HCT116 (cell line): ENCODE measurements at regions not wholly inside any gene's neighbourhood (a gene's known extent, or its start where the extent isn't known, plus 50 kb on each side); places are given as distances from the start of the nearest gene placed in this dataset.

ENCODE experiments used
- ATAC-seq: fragments of 200-7000 bp; cut with Tn5 transposase; 2 replicates; pipeline ENCODE4 v1.9.1; 2020; ENCODE audit warnings: mild to moderate bottlenecking, moderate library complexity
- BruUV-seq: library from RNA; stranded (reverse); fragments of 400-500 nt; replicated peaks from 2 replicates; lab custom pipeline; 2021; lab: Mats Ljungman, UMichigan
- CTCF ChIA-PET: fragments of 300-600 bp; sonication (Branson Sonifier 250); formaldehyde crosslinking; loops from one replicate; lab custom pipeline; 2021; ENCODE audit warnings: antibody characterized with exemption; lab: Charles Lee
- POLR2A ChIA-PET: fragments of 300-600, 350-600 bp; sonication (Branson Sonifier 250); formaldehyde crosslinking; loops from one replicate; lab custom pipeline; 2021; ENCODE audit warnings: antibody characterized with exemption; lab: Charles Lee
- RAD21 ChIA-PET, 2 experiments: fragments of 300-600 bp; sonication (Branson Sonifier 250); formaldehyde crosslinking; loops; one replicate each; lab custom pipeline; 2023; ENCODE audit warnings: low total read pairs in 2 of 2; ENCODE audit not compliant: uncharacterized antibody in 2 of 2, unreplicated experiment in 2 of 2, low non-redundant PET in 1 of 2; lab: Charles Lee
- DNase-seq: peaks from one replicate; pipeline ENCODE4 v3.0.0-alpha.2; 2010; ENCODE audit warnings: low read depth, low spot score
- H2AFZ ChIP-seq: fragments of 200-600 bp; shearing (Covaris generic), sonication (generic); 2 replicates; pipeline ENCODE4 v1.6.1; 2017; ENCODE audit warnings: low read depth, mixed run types, mixed read lengths, antibody characterized with exemption, low read length; ENCODE audit not compliant: poor library complexity, severe bottlenecking
- H3K27ac ChIP-seq: 2 replicates; pipeline ENCODE4 v1.5.1; 2012; ENCODE audit warnings: low read depth, low read length
- H3K27me3 ChIP-seq: fragments of 200-600 bp; sonication (generic); 2 replicates; pipeline ENCODE4 v1.6.1; 2016; ENCODE audit warnings: mixed run types, low read length, mixed read lengths; ENCODE audit not compliant: insufficient read depth
- H3K36me3 ChIP-seq, 2 experiments: fragments of 200-500 bp in 1 of 2; fragments of 200-600 bp in 1 of 2; sonication (Bioruptor generic) in 1 of 2; sonication (generic) in 1 of 2; 2 replicates each; pipeline versions ENCODE4 v1.5.1 to v1.6.1; 2014 to 2016; ENCODE audit warnings: low read length in 2 of 2, inconsistent platforms in 1 of 2, mixed read lengths in 1 of 2, mixed run types in 1 of 2; ENCODE audit not compliant: insufficient read depth in 2 of 2, control insufficient read depth in 1 of 2
- H3K4me1 ChIP-seq, 2 experiments: fragments of 200-600 bp in 1 of 2; sonication (generic) in 1 of 2; 2 replicates each; pipeline versions ENCODE4 v1.5.1 to v1.6.1; 2012 to 2017; ENCODE audit warnings: low read length in 2 of 2, inconsistent platforms in 1 of 2, mild to moderate bottlenecking in 1 of 2, mixed read lengths in 1 of 2, mixed run types in 1 of 2, moderate library complexity in 1 of 2; ENCODE audit not compliant: insufficient read depth in 2 of 2, control insufficient read depth in 1 of 2
- H3K4me2 ChIP-seq: fragments of 200-600 bp; sonication (generic); 2 replicates; pipeline ENCODE4 v1.6.1; 2017; ENCODE audit warnings: mixed run types, low read length, mixed read lengths
- H3K4me3 ChIP-seq, 2 experiments: fragments of 200-600 bp in 1 of 2; sonication (generic) in 1 of 2; replicated peaks in 1 of 2; 2 replicates each; pipeline ENCODE4 v1.5.1; 2011 to 2016; ENCODE audit warnings: low read length in 2 of 2, control low read depth in 1 of 2, low read depth in 1 of 2, mild to moderate bottlenecking in 1 of 2, mixed read lengths in 1 of 2, mixed run types in 1 of 2
- H3K79me2 ChIP-seq: fragments of 200-600 bp; sonication (generic); 2 replicates; pipeline ENCODE4 v1.6.1; 2017; ENCODE audit warnings: mild to moderate bottlenecking, mixed run types, low read length, moderate library complexity, mixed read lengths; ENCODE audit not compliant: insufficient read depth
- H3K9ac ChIP-seq: fragments of 200-600 bp; sonication (generic); 2 replicates; pipeline ENCODE4 v1.6.1; 2016; ENCODE audit warnings: low read length, mixed read lengths
- H3K9me2 ChIP-seq: fragments of 200-600 bp; sonication (generic), shearing (Covaris generic); 2 replicates; pipeline ENCODE4 v1.6.1; 2017; ENCODE audit warnings: mixed run types, mild to moderate bottlenecking, moderate library complexity; ENCODE audit not compliant: insufficient read depth
- H3K9me3 ChIP-seq, 2 experiments: fragments of 200-500 bp in 1 of 2; fragments of 200-600 bp in 1 of 2; sonication (Bioruptor generic) in 1 of 2; sonication (generic) in 1 of 2; 2 replicates each; pipeline ENCODE4 v1.6.1; 2014 to 2017; ENCODE audit warnings: low read length in 2 of 2, mixed read lengths in 2 of 2, inconsistent platforms in 1 of 2, low read depth in 1 of 2, mild to moderate bottlenecking in 1 of 2, mixed run types in 1 of 2, moderate library complexity in 1 of 2; ENCODE audit not compliant: control insufficient read depth in 1 of 2, insufficient read depth in 1 of 2
- H4K20me1 ChIP-seq: fragments of 200-600 bp; sonication (generic), shearing (Covaris generic); 2 replicates; pipeline ENCODE4 v1.6.1; 2017; ENCODE audit warnings: mixed run types, mild to moderate bottlenecking, moderate library complexity; ENCODE audit not compliant: insufficient read depth
- ATF3 ChIP-seq: IDR thresholded peaks from 2 replicates; pipeline ENCODE4 v1.6.1; 2012
- EGR1 ChIP-seq: IDR thresholded peaks from 2 replicates; pipeline ENCODE4 v1.6.1; 2012; ENCODE audit warnings: low read depth
- ELF1 ChIP-seq: IDR thresholded peaks from 2 replicates; pipeline ENCODE4 v1.6.1; 2012; ENCODE audit warnings: low read depth, borderline replicate concordance
- EZH2 ChIP-seq: fragments of 200-600 bp; sonication (generic); IDR thresholded peaks from 2 replicates; pipeline ENCODE4 v1.6.1; 2017; ENCODE audit warnings: antibody characterized with exemption, mixed run types
- EZH2phosphoT487 ChIP-seq: fragments of 200-600 bp; IDR thresholded peaks from 2 replicates; pipeline ENCODE4 v1.6.1; 2018; ENCODE audit warnings: antibody characterized with exemption, borderline replicate concordance
- JUND ChIP-seq: IDR thresholded peaks from 2 replicates; pipeline ENCODE4 v1.6.1; 2012
- POLR2A ChIP-seq: IDR thresholded peaks from 2 replicates; pipeline ENCODE4 v1.7.0; 2011; ENCODE audit warnings: borderline replicate concordance; ENCODE audit not compliant: insufficient read depth, insufficient read length; ENCODE audit errors: extremely low read depth
- SP1 ChIP-seq: IDR thresholded peaks from 2 replicates; pipeline ENCODE4 v1.6.1; 2012; ENCODE audit warnings: low read depth
- SRF ChIP-seq: IDR thresholded peaks from 2 replicates; pipeline ENCODE4 v1.6.1; 2012; ENCODE audit warnings: low read depth
- ZNF274 ChIP-seq: fragments of 200-500 bp; sonication (Bioruptor generic); IDR thresholded peaks from 2 replicates; pipeline ENCODE4 v1.6.1; 2014; ENCODE audit warnings: mild to moderate bottlenecking, low read depth, low read length, inconsistent platforms
- intact Hi-C: fragments of 100-400 bp; cut with micrococcal nuclease; formaldehyde crosslinking; loops from 2 replicates; pipeline ENCODE4 v1.10.0; 2022

GRCh38 chr11:24064309-24064903 is 432.4 kb upstream of the LUZP2 start:
- H3K4me1 ChIP-seq = no peaks in the 10 kb centered on the region
- no peak for TF ChIP-seq ELF1
- TF ChIP-seq, all 23 proteins: peak for 0
- Histone ChIP-seq H3K36me3 (no peaks in the 10 kb centered on the region), H3K27me3 (no peaks in the 10 kb centered on the region), H3K4me2 (no peak overlapping the region), H4K20me1 (no peaks in the 10 kb centered on the region), H3K4me3 (no peak overlapping the region), H3K9me2 (no peaks in the 10 kb centered on the region), H2AFZ (no peak overlapping the region), H3K27ac (no peak overlapping the region), H3K9me3 (peaks cover 10 to 13% of the 10 kb centered on the region in 2 experiments; a peak in 2 of 4 replicates), H3K9ac (no peak overlapping the region), H3K79me2 (no peaks in the 10 kb centered on the region)
- ChIA-PET POLR2A (no interaction called here), CTCF (no interaction called here), RAD21 (no interaction called here)
- intact Hi-C loops = no loop called here
- DNase-seq (no peak), ATAC-seq (no peak)
- no TSS peak for BruUV-seq

- Histone ChIP-seq H3K4me3 (no peak overlapping the region), H3K9me3 (peaks cover 6 to 10% of the 10 kb centered on the region in 2 experiments; a peak in 2 of 4 replicates), H3K9me2 (no peaks in the 10 kb centered on the region), H3K79me2 (no peaks in the 10 kb centered on the region), H3K27me3 (no peaks in the 10 kb centered on the region), H3K4me1 (no peaks in the 10 kb centered on the region), H3K9ac (no peak overlapping the region), H3K27ac (no peak overlapping the region), H2AFZ (no peak overlapping the region), H3K4me2 (no peak overlapping the region), H3K36me3 (no peaks in the 10 kb centered on the region; a peak in 1 of 4 replicates), H4K20me1 (no peaks in the 10 kb centered on the region)
- DNase-seq (no peak), ATAC-seq (no peak)
- TF ChIP-seq ZNF274 (no peak), EZH2 (no peak), JUND (no peak), POLR2A (no peak), EGR1 (no peak), ELF1 (no peak), EZH2phosphoT487 (no peak), ATF3 (no peak), SP1 (no peak), SRF (no peak)
- BruUV-seq = no TSS peak
- RAD21 ChIA-PET = no interaction called here
- intact Hi-C loops = no loop called here
- POLR2A ChIA-PET = no interaction called here
- CTCF ChIA-PET = no interaction called here
These were observed 428.7 kb upstream of the LUZP2 start for GRCh38 chr11:24068197-24068596.
